ENCODE measurements at regions not wholly inside any gene's neighbourhood (a gene's known extent, or its start where the extent isn't known, plus 50 kb on each side); places are given as distances from the start of the nearest gene placed in this dataset.

- H3K4me1 ChIP-seq: no peaks in the 10 kb centered on the region
- WGBS (ENCODE audit: missing lambda C conversion rate): no CpG with 5 or more reads among the region's 2 CpGs
- POLR2A ChIA-PET: no interaction called here
- CTCF ChIA-PET: no interaction called here
- DNase-seq (ENCODE audit: low read depth in 1 of 2, low spot score in 1 of 2) (no peak), ATAC-seq (no peak), FAIRE-seq (no peak)
- no peak overlapping the region for H3K4me3 ChIP-seq
- H3K27ac ChIP-seq: no peak overlapping the region
- H3K4me2 ChIP-seq: no peak overlapping the region
- no peaks in the 10 kb centered on the region for H3K9me3 ChIP-seq
- TF ChIP-seq ZNF302 (CRISPR knock-in tag; IDR thresholded peaks at IDR 0.05) (no peak), HOXB5 (CRISPR knock-in tag; IDR thresholded peaks at IDR 0.05) (no peak), PHF8 (IDR thresholded peaks at IDR 0.05; ENCODE audit: borderline replicate concordance, low read depth) (no peak)
Observed at GRCh38 chr18:30514059-30514458, 528.5 kb downstream of the DSC3 start.

- Histone ChIP-seq H3K4me1 (no peaks in the 10 kb centered on the region), H3K4me2 (no peak overlapping the region), H3K4me3 (no peak overlapping the region), H3K27ac (no peak overlapping the region), H3K9me3 (no peaks in the 10 kb centered on the region)
- ATAC-seq (no peak), DNase-seq (ENCODE audit: low read depth in 1 of 2, low spot score in 1 of 2) (no peak), FAIRE-seq (no peak)
- TF ChIP-seq TFCP2L1 (CRISPR knock-in tag; IDR thresholded peaks at IDR 0.05): no peak
- no peak for TF ChIP-seq ESRRA (IDR thresholded peaks at IDR 0.05; ENCODE audit: borderline replicate concordance, low read length)
- no peak for TF ChIP-seq PHF8 (IDR thresholded peaks at IDR 0.05; ENCODE audit: borderline replicate concordance, low read depth)
- no peak for TF ChIP-seq PBX3 (IDR thresholded peaks at IDR 0.05)
- no peak for TF ChIP-seq ATOH8 (CRISPR knock-in tag; IDR thresholded peaks at IDR 0.05; ENCODE audit: low read depth)
- TF ChIP-seq HEYL (CRISPR knock-in tag; IDR thresholded peaks at IDR 0.05): no peak
- TF ChIP-seq RARB (CRISPR knock-in tag; IDR thresholded peaks at IDR 0.05): no peak
- no peak for TF ChIP-seq SMC3 (IDR thresholded peaks at IDR 0.05)
- CTCF ChIA-PET: no interaction called here
- WGBS (ENCODE audit: missing lambda C conversion rate): 0% methylated on average over 3 of the region's 4 CpGs
- POLR2A ChIA-PET: no interaction called here
Observed at GRCh38 chr18:30512872-30513271, 529.7 kb downstream of the DSC3 start.

- POLR2A ChIA-PET: no interaction called here
- H3K9me3 ChIP-seq: no peaks in the 10 kb centered on the region
- no peak overlapping the region for H3K4me2 ChIP-seq
- ATAC-seq (no peak), DNase-seq (ENCODE audit: low read depth in 1 of 2, low spot score in 1 of 2) (no peak), FAIRE-seq (no peak)
- CTCF ChIA-PET: no interaction called here
- TF ChIP-seq MAFK (IDR thresholded peaks at IDR 0.05; ENCODE audit: partially characterized antibody) (no peak), BCL3 (IDR thresholded peaks at IDR 0.05) (no peak), SMC3 (IDR thresholded peaks at IDR 0.05) (no peak)
- WGBS (ENCODE audit: missing lambda C conversion rate): 0% methylated on average over 2 of the region's 2 CpGs
- no peak overlapping the region for H3K4me3 ChIP-seq
- H3K27ac ChIP-seq: no peak overlapping the region
- no peaks in the 10 kb centered on the region for H3K4me1 ChIP-seq
Observed at GRCh38 chr18:30510882-30511281, 531.7 kb downstream of the DSC3 start.

- ATAC-seq (no peak), FAIRE-seq (no peak), DNase-seq (ENCODE audit: low read depth in 1 of 2, low spot score in 1 of 2) (no peak)
- ChIA-PET POLR2A (no interaction called here), CTCF (no interaction called here)
- 13% methylated on average over 3 of the region's 3 CpGs for WGBS (ENCODE audit: missing lambda C conversion rate)
- Histone ChIP-seq H3K4me1 (no peaks in the 10 kb centered on the region), H3K9me3 (no peaks in the 10 kb centered on the region), H3K4me3 (no peak overlapping the region), H3K4me2 (no peak overlapping the region), H3K27ac (no peak overlapping the region)
- no peak for TF ChIP-seq SMC3 (IDR thresholded peaks at IDR 0.05)
- TF ChIP-seq BCL3 (IDR thresholded peaks at IDR 0.05): no peak
- no peak for TF ChIP-seq HOXB5 (CRISPR knock-in tag; IDR thresholded peaks at IDR 0.05)
- no peak for TF ChIP-seq MYC (IDR thresholded peaks at IDR 0.05; ENCODE audit: borderline replicate concordance, low read length)
- no peak for TF ChIP-seq CBX2 (IDR thresholded peaks at IDR 0.05; ENCODE audit: borderline replicate concordance, low read depth)
- no peak for TF ChIP-seq PBX3 (IDR thresholded peaks at IDR 0.05)
- no peak for TF ChIP-seq USF2 (IDR thresholded peaks at IDR 0.05)
- TF ChIP-seq ELK1 (IDR thresholded peaks at IDR 0.05; ENCODE audit: low read depth, low read length): no peak
- no peak for TF ChIP-seq HEYL (CRISPR knock-in tag; IDR thresholded peaks at IDR 0.05)
- TF ChIP-seq MAZ (IDR thresholded peaks at IDR 0.05; ENCODE audit: borderline replicate concordance, low read depth, low read length): no peak
- TF ChIP-seq NFE2L2 (conservative IDR thresholded peaks at IDR 0.05; ENCODE audit: low read length): no peak
- TF ChIP-seq HES2 (IDR thresholded peaks at IDR 0.05): no peak
- TF ChIP-seq EHMT2 (IDR thresholded peaks at IDR 0.05; ENCODE audit: low read depth): no peak
- TF ChIP-seq JUNB (IDR thresholded peaks at IDR 0.05): no peak
- no peak for TF ChIP-seq MAX (IDR thresholded peaks at IDR 0.05)
Observed at GRCh38 chr18:30501594-30501993, 540.9 kb downstream of the DSC3 start.
